GM23248 (cell line): ENCODE measurements at regions not wholly inside any gene's neighbourhood (a gene's known extent, or its start where the extent isn't known, plus 50 kb on each side); places are given as distances from the start of the nearest gene placed in this dataset.
"Not testable (repeated sequence)": the region's sequence is repeated elsewhere in the genome, so short reads cannot be mapped to it uniquely, and the experiment has no call there.

ENCODE experiments used
- EZH2 ChIP-seq: fragments of 200-600 bp; sonication (generic); IDR thresholded peaks from 2 replicates; pipeline ENCODE4 v1.6.1; 2018; ENCODE audit warnings: antibody characterized with exemption, mild to moderate bottlenecking; ENCODE audit not compliant: insufficient read depth, poor library complexity, severe bottlenecking
- EZH2phosphoT487 ChIP-seq: fragments of 200-600 bp; sonication (generic); IDR thresholded peaks from 2 replicates; pipeline ENCODE4 v1.6.1; 2018; ENCODE audit warnings: antibody characterized with exemption, moderate library complexity, mild to moderate bottlenecking, low read depth; ENCODE audit not compliant: insufficient read depth

DNA sequence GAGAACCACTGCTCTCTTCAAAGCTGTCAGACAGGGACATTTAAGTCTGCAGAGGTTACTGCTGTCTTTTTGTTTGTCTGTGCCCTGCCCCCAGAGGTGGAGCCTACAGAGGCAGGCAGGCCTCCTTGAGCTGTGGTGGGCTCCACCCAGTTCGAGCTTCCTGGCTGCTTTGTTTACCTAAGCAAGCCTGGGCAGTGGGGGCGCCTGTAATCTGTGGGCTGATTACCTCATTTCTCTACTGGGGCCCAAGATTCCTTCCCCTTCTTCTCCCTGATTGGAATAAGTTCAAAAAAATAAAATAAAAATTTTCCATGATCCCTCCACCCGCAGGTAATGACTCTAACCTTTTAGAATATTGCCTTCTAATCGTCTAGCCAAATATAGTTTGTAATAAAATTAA is 449.3 kb upstream of the DYNLRB2 start:
- TF ChIP-seq EZH2, EZH2phosphoT487: not testable (repeated sequence)
